ENCODE measurements at regions not wholly inside any gene's neighbourhood (a gene's known extent, or its start where the extent isn't known, plus 50 kb on each side); places are given as distances from the start of the nearest gene placed in this dataset.

- TF ChIP-seq TCFL5 (CRISPR knock-in tag; conservative IDR thresholded peaks at IDR 0.05) (no peak), NKRF (IDR thresholded peaks at IDR 0.05; ENCODE audit: borderline replicate concordance) (no peak), ZNF584 (CRISPR knock-in tag; IDR thresholded peaks at IDR 0.05; ENCODE audit: low read depth) (no peak), BMI1 (IDR thresholded peaks at IDR 0.05; ENCODE audit: low read length) (no peak), CTCF (IDR thresholded peaks at IDR 0.05 in 2 of 3, conservative IDR thresholded peaks at IDR 0.05 in 1 of 3; ENCODE audit: insufficient read depth in 2 of 3, low read depth in 1 of 3, low read length in 3 of 3) (no peak), DDX20 (tag; IDR thresholded peaks at IDR 0.05; ENCODE audit: low read depth) (no peak), BRCA1 (IDR thresholded peaks at IDR 0.05) (no peak), BRCA1 (CRISPR knock-in tag; IDR thresholded peaks at IDR 0.05) (no peak), ELF4 (CRISPR knock-in tag; IDR thresholded peaks at IDR 0.05) (no peak), ZBTB7A (IDR thresholded peaks at IDR 0.05; ENCODE audit: borderline replicate concordance, control insufficient read depth, low read depth, low read length) (no peak), EP300 (IDR thresholded peaks at IDR 0.05; ENCODE audit: low read length) (no peak), POLR2AphosphoS5 (IDR thresholded peaks at IDR 0.05; ENCODE audit: control insufficient read depth, insufficient read depth, low read depth, low read length) (no peak), JUND (IDR thresholded peaks at IDR 0.05; ENCODE audit: borderline replicate concordance, low read depth, low read length) (no peak), JUND (tag; IDR thresholded peaks at IDR 0.05; ENCODE audit: borderline replicate concordance, low read depth, low read length) (no peak), CBX8 (IDR thresholded peaks at IDR 0.05; ENCODE audit: borderline replicate concordance, extremely low read depth, low read depth, low read length, poor library complexity, severe bottlenecking) (no peak)
- TF ChIP-seq, protein P1, sequence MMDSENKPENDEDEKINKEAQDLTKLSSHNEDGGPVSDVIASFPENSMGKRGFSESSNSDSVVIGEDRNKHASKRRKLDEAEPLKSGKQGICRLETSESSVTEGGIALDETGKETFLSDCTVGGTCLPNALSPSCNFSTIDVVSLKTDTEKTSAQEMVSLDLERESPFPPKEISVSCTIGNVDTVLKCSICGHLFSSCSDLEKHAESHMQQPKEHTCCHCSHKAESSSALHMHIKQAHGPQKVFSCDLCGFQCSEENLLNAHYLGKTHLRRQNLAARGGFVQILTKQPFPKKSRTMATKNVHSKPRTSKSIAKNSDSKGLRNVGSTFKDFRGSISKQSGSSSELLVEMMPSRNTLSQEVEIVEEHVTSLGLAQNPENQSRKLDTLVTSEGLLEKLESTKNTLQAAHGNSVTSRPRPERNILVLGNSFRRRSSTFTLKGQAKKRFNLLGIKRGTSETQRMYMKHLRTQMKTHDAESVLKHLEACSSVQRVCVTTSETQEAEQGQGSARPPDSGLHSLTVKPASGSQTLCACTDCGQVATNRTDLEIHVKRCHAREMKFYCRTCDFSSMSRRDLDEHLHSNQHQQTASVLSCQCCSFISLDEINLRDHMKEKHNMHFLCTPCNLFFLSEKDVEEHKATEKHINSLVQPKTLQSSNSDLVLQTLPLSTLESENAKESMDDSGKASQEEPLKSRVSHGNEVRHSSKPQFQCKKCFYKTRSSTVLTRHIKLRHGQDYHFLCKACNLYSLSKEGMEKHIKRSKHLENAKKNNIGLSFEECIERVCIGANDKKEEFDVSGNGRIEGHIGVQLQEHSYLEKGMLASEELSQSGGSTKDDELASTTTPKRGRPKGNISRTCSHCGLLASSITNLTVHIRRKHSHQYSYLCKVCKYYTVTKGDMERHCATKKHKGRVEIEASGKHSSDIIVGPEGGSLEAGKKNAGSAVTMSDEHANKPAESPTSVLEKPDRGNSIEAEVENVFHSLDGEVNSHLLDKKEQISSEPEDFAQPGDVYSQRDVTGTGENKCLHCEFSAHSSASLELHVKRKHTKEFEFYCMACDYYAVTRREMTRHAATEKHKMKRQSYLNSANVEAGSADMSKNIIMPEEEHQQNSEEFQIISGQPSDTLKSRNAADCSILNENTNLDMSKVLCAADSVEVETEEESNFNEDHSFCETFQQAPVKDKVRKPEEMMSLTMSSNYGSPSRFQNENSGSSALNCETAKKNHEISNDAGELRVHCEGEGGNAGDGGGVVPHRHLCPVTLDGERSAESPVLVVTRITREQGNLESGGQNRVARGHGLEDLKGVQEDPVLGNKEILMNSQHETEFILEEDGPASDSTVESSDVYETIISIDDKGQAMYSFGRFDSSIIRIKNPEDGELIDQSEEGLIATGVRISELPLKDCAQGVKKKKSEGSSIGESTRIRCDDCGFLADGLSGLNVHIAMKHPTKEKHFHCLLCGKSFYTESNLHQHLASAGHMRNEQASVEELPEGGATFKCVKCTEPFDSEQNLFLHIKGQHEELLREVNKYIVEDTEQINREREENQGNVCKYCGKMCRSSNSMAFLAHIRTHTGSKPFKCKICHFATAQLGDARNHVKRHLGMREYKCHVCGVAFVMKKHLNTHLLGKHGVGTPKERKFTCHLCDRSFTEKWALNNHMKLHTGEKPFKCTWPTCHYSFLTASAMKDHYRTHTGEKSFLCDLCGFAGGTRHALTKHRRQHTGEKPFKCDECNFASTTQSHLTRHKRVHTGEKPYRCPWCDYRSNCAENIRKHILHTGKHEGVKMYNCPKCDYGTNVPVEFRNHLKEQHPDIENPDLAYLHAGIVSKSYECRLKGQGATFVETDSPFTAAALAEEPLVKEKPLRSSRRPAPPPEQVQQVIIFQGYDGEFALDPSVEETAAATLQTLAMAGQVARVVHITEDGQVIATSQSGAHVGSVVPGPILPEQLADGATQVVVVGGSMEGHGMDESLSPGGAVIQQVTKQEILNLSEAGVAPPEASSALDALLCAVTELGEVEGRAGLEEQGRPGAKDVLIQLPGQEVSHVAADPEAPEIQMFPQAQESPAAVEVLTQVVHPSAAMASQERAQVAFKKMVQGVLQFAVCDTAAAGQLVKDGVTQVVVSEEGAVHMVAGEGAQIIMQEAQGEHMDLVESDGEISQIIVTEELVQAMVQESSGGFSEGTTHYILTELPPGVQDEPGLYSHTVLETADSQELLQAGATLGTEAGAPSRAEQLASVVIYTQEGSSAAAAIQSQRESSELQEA (IDR thresholded peaks at IDR 0.05; ENCODE audit: low read depth), result no peak
These were observed 174.0 kb downstream of the GLUD2 start for GRCh38 chrX:121221322-121221977.

All from K562 (cell line).